ENCODE measurements at regions not wholly inside any gene's neighbourhood (a gene's known extent, or its start where the extent isn't known, plus 50 kb on each side); places are given as distances from the start of the nearest gene placed in this dataset.

DNA sequence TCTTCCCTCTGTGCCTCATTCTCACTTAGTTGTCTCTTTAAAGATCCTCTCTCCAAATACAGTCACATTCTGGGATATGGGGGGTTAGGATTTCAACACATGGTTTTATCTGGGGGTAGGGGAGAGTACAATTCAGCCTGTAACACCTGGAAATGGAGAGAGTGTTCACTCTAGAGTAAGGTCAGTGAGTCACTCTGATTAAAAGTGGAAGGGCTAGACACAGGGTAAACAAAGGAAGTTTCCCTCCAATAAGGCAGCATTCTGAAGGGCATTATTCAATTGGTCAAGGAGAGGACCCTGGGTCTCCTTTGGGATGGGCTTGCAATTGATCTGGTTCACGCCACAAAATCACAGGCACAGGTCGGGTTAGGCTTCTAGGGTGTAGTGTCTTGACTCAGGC, 232.8 kb upstream of the NPSR1 start:
- no peak for TF ChIP-seq TCF12 (IDR thresholded peaks at IDR 0.05; ENCODE audit: low read depth)

DNA sequence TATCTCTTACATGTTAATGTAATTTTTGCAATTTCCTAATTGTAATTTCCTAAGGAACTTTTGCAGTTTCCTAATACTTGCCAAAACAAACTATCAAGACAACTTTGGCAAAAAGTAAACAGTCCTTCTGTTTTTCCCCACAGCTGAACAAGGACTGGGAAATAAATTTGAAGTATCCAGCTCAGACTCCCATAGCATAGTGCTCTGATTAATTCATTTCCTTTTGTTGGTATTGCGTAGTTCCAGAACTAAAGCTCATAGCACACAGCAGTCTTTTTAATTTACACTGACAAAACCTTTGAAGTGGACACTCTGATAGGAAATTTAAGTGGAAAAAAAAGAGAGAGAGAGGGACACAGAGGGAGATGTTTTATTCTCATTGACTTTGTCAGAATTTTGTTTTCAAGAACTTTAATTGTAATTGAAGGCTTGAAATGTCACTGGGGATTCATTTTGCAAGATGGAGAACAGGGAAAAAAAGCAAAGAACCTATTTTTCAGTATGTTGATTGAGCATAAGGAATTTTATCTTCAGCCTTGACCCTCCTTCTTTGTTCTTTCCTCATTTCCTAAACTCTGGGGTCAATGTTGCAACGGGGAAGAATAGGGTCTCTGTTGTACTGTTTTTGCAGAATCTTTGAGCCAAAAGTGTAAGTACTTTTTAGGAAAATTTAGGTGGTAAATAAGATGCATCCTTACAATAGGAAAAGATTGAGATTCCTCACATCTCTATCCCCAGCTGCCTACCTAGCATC, 232.2 kb upstream of the NPSR1 start:
- TF ChIP-seq TAF1 (IDR thresholded peaks at IDR 0.05; ENCODE audit: low read depth) (no peak), NFIC (IDR thresholded peaks at IDR 0.05) (no peak), TEAD4 (IDR thresholded peaks at IDR 0.05) (no peak), CREB1 (IDR thresholded peaks at IDR 0.05; ENCODE audit: low read depth) (no peak)
- TF ChIP-seq, protein P1, sequence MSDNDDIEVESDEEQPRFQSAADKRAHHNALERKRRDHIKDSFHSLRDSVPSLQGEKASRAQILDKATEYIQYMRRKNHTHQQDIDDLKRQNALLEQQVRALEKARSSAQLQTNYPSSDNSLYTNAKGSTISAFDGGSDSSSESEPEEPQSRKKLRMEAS (IDR thresholded peaks at IDR 0.05) = no peak

DNA sequence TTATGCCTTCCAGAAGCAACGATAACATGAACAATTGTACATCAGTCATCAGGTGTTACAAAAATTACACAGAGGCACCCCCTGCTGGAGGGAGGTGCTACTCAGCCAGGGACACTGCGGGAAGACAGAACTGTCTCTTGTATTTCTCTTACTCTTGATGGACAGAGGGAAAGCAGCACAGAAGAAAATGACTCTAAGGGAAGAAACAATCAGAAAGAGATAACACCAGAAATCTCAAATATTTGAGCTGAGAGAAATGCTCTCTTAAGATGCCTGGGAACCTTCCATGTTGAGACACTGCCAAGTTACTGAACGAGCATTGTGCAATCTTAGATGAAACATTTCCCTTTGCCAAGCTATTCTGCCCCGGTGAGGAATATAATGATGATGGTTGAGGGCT, 227.6 kb upstream of the NPSR1 start:
- TF ChIP-seq, protein P2, sequence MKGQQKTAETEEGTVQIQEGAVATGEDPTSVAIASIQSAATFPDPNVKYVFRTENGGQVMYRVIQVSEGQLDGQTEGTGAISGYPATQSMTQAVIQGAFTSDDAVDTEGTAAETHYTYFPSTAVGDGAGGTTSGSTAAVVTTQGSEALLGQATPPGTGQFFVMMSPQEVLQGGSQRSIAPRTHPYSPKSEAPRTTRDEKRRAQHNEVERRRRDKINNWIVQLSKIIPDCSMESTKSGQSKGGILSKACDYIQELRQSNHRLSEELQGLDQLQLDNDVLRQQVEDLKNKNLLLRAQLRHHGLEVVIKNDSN (IDR thresholded peaks at IDR 0.05) = no peak
- peak; percentile 29 for TF ChIP-seq RAD21 (IDR thresholded peaks at IDR 0.05; ENCODE audit: low read depth)

DNA sequence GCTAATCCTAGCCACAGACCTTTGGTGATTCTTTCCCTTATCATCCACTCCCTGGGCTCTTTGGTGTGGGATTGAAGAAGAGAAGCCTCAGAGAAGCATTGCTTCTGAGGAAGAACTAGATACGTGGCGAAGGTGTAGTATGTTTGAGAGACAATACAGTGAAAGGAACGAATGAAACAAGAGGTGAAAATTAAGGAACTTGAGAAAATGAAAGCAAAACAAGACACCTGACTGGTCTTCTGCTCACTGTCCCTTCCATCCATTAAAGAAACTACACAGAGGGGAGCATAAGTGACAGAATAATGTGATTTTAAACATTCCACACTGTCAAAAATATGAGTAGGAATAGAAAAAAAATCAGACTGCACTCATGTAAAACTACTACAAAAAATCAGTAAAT, 219.6 kb upstream of the NPSR1 start:
- no peak for TF ChIP-seq EGR1 (IDR thresholded peaks at IDR 0.05)
- TF ChIP-seq TAF1 (IDR thresholded peaks at IDR 0.05; ENCODE audit: low read depth) = no peak
- TF ChIP-seq, protein P3, sequence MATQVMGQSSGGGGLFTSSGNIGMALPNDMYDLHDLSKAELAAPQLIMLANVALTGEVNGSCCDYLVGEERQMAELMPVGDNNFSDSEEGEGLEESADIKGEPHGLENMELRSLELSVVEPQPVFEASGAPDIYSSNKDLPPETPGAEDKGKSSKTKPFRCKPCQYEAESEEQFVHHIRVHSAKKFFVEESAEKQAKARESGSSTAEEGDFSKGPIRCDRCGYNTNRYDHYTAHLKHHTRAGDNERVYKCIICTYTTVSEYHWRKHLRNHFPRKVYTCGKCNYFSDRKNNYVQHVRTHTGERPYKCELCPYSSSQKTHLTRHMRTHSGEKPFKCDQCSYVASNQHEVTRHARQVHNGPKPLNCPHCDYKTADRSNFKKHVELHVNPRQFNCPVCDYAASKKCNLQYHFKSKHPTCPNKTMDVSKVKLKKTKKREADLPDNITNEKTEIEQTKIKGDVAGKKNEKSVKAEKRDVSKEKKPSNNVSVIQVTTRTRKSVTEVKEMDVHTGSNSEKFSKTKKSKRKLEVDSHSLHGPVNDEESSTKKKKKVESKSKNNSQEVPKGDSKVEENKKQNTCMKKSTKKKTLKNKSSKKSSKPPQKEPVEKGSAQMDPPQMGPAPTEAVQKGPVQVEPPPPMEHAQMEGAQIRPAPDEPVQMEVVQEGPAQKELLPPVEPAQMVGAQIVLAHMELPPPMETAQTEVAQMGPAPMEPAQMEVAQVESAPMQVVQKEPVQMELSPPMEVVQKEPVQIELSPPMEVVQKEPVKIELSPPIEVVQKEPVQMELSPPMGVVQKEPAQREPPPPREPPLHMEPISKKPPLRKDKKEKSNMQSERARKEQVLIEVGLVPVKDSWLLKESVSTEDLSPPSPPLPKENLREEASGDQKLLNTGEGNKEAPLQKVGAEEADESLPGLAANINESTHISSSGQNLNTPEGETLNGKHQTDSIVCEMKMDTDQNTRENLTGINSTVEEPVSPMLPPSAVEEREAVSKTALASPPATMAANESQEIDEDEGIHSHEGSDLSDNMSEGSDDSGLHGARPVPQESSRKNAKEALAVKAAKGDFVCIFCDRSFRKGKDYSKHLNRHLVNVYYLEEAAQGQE (IDR thresholded peaks at IDR 0.05; ENCODE audit: low read depth) = no peak
- TF ChIP-seq EP300 (IDR thresholded peaks at IDR 0.05; ENCODE audit: borderline replicate concordance) = no peak

DNA sequence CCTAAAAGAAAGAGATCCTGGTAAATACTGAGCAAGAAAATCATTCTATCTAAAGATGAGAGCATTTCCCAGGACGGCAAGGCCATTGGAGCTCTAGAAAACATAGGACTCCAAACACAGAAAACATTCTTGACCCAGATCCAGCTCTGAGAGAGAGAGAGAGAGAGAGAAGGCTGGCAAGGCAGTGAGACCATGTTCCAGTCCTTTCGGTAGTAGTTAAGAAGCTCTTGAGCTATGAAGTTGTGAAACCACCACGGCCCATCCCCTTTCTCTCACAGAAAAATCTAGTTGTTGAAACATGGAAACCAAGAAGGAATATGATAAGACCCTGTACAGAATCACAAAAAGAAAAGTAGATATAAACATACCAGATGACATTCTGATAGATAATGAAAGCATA, 212.4 kb upstream of the NPSR1 start:
- TF ChIP-seq, protein P2 (IDR thresholded peaks at IDR 0.05) = no peak
- TF ChIP-seq TEAD4 (IDR thresholded peaks at IDR 0.05) = no peak
- no peak for TF ChIP-seq YY1 (IDR thresholded peaks at IDR 0.05; ENCODE audit: low read depth)
- TF ChIP-seq TCF12 (IDR thresholded peaks at IDR 0.05; ENCODE audit: low read depth) = no peak
- TF ChIP-seq, protein P3 (IDR thresholded peaks at IDR 0.05; ENCODE audit: low read depth) = no peak
- TF ChIP-seq EP300 (IDR thresholded peaks at IDR 0.05; ENCODE audit: borderline replicate concordance) = no peak
- TF ChIP-seq, protein P1 (IDR thresholded peaks at IDR 0.05) = no peak
- no peak for TF ChIP-seq CEBPB (IDR thresholded peaks at IDR 0.05)
- TF ChIP-seq CREB1 (IDR thresholded peaks at IDR 0.05; ENCODE audit: low read depth) = no peak
- TF ChIP-seq FOXM1 (IDR thresholded peaks at IDR 0.05; ENCODE audit: borderline replicate concordance, low read depth) = no peak
- no peak for TF ChIP-seq TAF1 (IDR thresholded peaks at IDR 0.05; ENCODE audit: low read depth)
- no peak for TF ChIP-seq NFIC (IDR thresholded peaks at IDR 0.05)
- TF ChIP-seq EGR1 (IDR thresholded peaks at IDR 0.05) = no peak
- no peak for TF ChIP-seq ZBTB7A (IDR thresholded peaks at IDR 0.05; ENCODE audit: low read depth)
- TF ChIP-seq RAD21 (IDR thresholded peaks at IDR 0.05; ENCODE audit: low read depth) = no peak

DNA sequence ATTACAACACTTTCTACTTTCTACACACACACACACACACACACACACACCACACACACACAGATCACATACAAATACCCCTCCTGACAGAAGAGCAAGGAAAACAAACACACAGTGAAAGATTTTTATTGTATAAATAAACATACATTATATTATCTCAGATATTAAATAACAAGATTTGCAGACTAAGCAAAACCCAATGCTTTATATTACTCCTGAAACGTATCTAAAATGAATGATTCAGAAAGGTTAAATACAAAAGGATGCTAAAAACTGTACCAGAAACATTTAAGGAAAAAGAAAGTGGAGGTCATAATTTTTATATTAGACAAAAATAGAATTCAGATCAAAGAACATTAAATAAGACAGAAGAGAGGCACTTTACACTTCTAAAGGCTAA, 208.3 kb upstream of the NPSR1 start:
- TF ChIP-seq FOXM1 (IDR thresholded peaks at IDR 0.05; ENCODE audit: borderline replicate concordance, low read depth) = no peak
- no peak for TF ChIP-seq CREB1 (IDR thresholded peaks at IDR 0.05; ENCODE audit: low read depth)
- no peak for TF ChIP-seq TEAD4 (IDR thresholded peaks at IDR 0.05)
- no peak for TF ChIP-seq YY1 (IDR thresholded peaks at IDR 0.05; ENCODE audit: low read depth)
- TF ChIP-seq RAD21 (IDR thresholded peaks at IDR 0.05; ENCODE audit: low read depth) = no peak
- TF ChIP-seq, protein P1 (IDR thresholded peaks at IDR 0.05) = no peak
- TF ChIP-seq, protein P3 (IDR thresholded peaks at IDR 0.05; ENCODE audit: low read depth) = no peak
- TF ChIP-seq EP300 (IDR thresholded peaks at IDR 0.05; ENCODE audit: borderline replicate concordance) = no peak
- TF ChIP-seq, protein P2 (IDR thresholded peaks at IDR 0.05) = no peak
- TF ChIP-seq TAF1 (IDR thresholded peaks at IDR 0.05; ENCODE audit: low read depth) = no peak
- no peak for TF ChIP-seq CEBPB (IDR thresholded peaks at IDR 0.05)
- no peak for TF ChIP-seq EGR1 (IDR thresholded peaks at IDR 0.05)
- no peak for TF ChIP-seq TCF12 (IDR thresholded peaks at IDR 0.05; ENCODE audit: low read depth)
- TF ChIP-seq NFIC (IDR thresholded peaks at IDR 0.05) = no peak
- TF ChIP-seq ZBTB7A (IDR thresholded peaks at IDR 0.05; ENCODE audit: low read depth) = no peak
